Hematopoietic multipotent progenitor cell treated with erythropoietin and hydrocortisone succinate and interleukin-3 and kit ligand, for 4 days (in vitro differentiated cells): ENCODE measurements at regions not wholly inside any gene's neighbourhood (a gene's known extent, or its start where the extent isn't known, plus 50 kb on each side); places are given as distances from the start of the nearest gene placed in this dataset.

Experiments
- DNase-seq: peaks from one replicate; pipeline ENCODE4 v3.0.0-alpha.2; 2015

DNA sequence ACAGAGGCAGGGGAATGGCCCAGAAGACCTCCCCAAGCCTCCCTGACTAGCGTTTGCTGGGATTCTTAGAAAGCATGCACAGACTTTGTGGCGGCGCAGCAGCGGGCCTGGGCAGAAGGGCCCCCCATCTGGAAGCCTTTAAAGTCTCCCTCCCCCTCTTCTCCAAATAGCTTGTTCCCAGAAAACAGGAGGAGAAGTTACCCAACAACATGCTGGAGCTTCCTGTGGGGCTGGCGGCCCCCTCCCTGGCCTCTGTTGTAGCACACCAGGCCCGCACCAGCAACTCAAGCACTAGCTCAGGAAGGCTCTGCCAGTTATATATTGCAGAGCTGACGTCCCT is 334.8 kb downstream of the DYSF start:
- DNase-seq, result no peak

DNA sequence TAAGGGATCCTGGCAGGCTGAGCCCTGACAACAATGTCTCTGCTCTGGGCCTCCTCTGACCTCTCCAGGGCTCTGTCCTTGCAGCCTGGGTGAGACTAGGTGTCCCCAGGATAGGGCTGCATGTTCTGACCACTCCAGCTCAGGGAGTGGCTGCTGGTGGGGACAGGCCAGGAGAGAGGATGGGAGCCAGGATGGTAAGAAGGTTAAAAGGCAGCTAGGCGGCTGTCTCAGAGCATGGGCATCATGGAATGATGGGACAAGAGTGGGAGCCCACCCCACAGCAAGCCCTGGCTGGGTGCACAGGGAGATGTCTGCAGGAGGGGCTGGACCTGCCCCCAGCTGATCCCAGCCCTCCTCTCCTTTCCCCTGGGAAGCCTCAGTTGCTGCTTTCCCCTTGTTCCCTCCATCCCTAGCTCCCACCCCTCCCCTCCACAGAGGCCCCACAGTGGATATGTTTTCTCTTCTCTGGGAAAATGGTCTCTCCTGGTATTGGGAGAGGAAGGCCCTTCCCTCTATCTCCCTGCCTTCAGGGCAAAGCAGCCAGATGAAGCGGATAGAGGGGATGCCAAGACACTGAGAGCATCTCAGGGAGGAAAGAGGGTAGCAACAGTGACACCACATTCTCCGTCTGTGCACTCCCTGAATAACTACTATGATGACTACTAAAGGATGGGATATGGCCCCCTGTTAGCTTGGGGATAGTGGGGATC is 334.3 kb downstream of the DYSF start:
- DNase-seq, result no peak

DNA sequence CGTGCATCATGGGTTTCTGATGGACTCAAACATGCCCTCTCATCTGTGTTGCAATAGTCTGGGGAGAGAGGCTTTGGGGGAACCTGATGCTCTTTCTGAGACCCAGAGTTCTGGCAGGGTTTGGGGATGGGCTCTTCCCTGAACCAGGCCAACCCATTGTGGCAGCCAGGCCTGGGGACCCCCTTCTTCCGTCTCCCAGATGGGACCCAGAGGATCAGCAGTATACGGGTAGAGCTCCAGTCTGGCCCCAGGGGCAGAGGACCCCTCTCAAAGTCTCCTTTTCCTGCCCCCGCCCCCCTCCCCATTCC is 333.7 kb downstream of the DYSF start:
- DNase-seq, result no peak

- no peak for DNase-seq
Observed at GRCh38 chr2:71786291-71787107, 333.1 kb downstream of the DYSF start.

GRCh38 chr2:71785516-71785981 is 332.2 kb downstream of the DYSF start:
- no peak for DNase-seq

DNA sequence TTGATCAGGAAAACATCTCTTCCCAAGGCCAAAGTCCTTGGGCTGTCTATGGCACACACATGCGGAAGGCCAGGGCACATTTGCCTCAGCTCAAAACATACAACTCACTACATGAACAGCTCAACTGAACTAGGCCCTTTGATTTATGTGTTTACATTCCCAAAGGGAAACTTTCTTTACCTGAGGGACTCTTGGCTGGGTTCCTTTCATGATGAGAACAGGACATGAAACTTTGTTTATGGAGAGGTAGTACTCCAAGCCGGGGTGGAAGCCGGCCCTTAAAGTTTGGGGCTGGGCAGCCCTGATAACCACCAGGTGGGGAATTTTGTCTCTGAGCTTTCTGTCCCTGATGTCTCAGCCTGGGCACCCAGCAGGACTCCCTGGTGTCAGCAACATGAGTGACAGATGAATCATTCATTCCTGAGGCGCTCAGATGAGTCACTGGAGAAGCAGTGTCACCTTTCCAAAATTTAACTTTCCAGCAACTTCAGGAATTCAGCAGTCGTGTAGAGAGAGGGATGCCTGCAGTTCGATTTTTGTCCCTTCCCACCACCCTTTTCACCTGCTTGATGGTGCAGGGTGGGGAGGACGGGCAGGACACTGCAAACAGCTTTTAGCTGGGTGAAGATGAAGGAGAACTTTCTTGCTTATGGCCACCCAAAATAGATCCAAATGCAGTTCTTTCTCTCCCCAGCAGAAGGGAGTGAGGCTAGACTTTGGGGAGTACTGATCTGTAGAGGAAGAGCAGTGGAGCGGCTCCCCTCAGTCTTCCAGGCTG is 331.6 kb downstream of the DYSF start:
- no peak for DNase-seq

GRCh38 chr2:71783815-71784214 is 330.5 kb downstream of the DYSF start:
- DNase-seq, result no peak

DNA sequence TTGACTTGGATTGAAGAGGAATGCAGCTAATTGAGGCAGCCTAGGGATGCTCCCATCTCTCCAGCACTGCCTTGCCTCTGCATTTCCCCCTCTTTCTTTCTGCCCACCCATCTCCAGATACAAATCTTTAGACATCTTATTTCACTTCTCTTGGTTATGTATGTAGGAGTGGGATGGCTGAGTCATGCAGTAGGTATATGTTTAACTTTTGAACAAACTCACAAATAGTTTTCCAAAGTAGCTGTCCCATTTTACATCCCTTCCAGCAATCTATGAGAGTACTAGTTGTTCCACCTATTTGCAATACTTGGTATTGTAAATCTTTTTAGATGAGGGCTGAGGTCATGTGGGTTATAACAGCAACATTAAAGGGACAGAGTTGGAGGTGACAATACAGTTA is 329.9 kb downstream of the DYSF start:
- no peak for DNase-seq

DNA sequence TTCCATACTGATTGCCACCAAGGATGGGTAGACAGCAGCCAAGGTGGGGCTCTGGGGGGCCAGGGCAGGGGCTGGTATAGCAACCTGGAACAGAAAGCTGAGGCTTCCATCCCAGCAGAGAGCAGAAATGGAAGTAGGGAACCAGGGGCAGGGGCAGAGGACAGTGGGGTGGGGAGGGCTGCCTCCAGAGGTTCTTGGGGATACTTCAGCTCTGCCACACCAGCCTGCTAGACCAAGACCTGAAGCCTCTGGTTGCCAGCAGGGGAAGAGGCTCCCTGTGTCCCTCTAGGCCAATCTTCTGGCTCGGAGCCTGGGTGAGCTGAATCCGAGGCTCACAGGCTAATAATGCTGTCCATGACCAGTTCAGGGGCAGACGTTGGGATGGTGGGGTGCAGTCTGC is 329.0 kb downstream of the DYSF start:
- DNase-seq, result no peak

- no peak for DNase-seq
Observed at GRCh38 chr2:71781695-71782228, 328.4 kb downstream of the DYSF start.

- DNase-seq, result no peak
Observed at GRCh38 chr2:71780162-71780561, 326.8 kb downstream of the DYSF start.

- no peak for DNase-seq
Observed at GRCh38 chr2:71779774-71780105, 326.4 kb downstream of the DYSF start.

DNA sequence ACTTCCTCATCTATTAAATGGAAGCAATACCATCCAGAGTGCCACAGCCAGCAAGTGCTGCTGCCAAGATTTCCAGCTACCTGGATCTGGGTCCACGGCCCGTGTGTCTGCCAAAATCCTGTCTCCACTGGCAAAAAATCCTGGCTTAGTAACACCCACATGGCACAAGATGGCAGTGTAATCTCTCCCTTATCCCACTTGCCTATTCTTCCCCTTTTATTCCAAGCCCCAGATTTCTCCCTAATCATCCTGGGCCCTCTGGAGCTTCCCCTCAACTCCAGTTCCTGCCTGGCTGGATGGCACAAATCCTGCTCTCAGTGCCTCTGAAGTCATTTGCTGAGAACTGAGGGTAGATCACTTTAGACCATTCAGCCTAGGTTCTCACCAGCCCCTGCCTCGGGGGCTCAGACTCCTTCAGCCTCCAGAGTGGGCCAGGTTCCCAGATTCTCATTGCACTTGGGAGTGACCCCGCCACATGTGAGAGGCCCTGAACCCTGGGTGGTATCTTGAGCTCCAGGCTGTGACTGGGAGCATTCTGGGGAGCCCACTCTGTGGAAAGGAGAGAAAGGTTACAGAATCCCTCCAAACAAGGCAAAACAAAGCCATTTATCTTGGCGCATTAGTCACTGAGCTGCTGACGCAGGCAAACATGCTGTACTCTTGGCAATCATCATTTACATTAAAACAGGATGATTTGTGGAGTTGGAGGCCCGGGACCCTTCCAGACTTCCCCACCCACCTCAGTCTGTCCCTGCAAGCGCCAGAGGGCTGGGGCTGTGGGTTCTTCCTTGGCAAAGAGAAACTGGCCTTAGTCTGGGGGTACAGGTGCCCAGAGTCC is 325.8 kb downstream of the DYSF start:
- DNase-seq, result no peak

- DNase-seq, result no peak
Observed at GRCh38 chr2:71778514-71778913, 325.2 kb downstream of the DYSF start.

GRCh38 chr2:71777946-71778345 is 324.6 kb downstream of the DYSF start:
- no peak for DNase-seq

DNA sequence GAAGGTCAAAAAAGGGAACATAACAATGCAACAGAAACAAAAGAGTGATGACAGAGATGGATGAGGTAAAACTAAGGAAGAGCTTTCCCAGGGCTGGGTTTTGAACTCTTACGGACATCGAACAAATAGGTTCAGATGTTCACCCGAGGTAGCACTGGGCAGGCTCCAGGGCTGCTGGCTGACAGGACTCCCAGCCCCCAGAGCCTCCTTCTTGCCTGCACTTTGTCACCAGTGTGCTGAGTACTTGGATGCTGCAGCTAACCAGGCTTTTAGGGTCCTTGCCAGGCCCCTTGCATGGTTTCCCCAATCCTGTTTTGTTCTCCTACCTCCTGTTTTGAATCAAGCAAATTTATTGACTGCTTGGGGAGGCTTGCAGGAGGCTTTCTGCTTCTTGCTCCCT is 322.9 kb downstream of the DYSF start:
- DNase-seq, result no peak

DNA sequence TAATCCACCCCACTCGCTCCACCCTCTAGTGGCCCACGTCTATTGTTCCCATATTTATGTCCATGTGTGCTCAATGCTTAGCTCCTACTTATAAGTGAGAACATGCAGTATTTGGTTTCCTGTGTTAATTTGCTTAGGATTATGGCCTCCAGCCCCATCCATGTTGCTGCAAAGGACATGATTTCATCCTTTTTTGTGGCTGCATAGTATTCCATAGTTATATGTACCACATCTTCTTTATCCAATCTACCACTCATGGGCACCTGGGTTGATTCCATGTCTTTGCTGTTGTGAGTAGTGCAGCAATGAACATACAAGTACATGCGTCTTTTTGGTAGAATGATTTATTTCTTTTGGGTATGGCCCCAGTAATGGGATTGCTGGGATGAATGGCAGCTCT is 319.9 kb downstream of the DYSF start:
- DNase-seq, result no peak

DNA sequence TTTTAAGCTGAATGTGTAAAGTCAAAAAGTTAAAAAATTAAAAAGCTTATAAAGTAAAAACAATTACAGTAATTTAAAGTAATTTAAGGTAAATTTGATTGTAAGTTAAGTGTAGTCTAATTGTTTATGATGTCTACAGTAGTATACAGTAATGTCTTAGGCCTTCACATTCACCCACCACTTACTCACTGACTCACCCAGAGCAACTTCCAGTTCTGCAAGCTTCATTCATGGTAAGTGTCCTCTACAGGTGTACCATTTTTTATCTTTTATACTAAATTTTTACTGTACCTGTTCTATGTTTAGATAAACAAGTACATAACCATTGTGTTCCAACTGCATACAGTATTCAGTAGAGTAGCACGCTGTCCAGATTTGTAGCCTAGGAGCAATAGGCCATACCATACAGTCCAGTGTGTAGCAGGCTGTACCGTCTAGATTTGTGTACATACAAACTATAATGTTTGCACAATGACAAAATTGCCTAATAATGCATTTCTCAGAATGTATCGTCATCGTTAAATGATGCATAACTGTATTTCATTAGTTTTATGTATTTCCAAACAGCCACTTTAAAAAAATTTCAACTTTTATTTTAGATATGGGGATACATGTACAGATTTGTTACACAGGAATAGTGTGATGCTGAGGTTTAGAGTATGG is 319.3 kb downstream of the DYSF start:
- no peak for DNase-seq

- DNase-seq, result no peak
Observed at GRCh38 chr2:71767663-71768062, 314.3 kb downstream of the DYSF start.

- DNase-seq, result no peak
Observed at GRCh38 chr2:71759060-71759459, 305.7 kb downstream of the DYSF start.

DNA sequence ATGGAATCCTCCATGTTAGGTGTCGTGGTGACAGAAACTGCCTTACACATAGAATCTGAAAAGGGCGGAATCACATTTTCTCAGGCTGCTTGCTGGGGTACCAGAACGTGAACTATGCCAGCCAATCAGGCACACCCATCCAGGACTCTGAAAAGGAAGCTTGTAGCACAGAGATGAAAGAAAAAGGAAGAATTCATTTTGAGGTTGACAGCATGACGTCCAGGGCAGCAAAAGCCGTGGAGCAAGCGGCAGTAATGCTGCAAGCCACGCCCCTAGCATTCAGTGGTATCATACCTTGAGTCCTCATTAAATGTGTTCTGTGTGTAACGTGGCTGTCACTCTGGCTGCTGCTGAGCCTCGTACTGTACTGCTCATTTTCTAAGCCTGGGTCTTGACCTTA is 304.0 kb downstream of the DYSF start:
- DNase-seq, result no peak

GRCh38 chr2:71756280-71756906 is 303.0 kb downstream of the DYSF start:
- DNase-seq, result no peak
